VCaP (cell line): ENCODE measurements at regions not wholly inside any gene's neighbourhood (a gene's known extent, or its start where the extent isn't known, plus 50 kb on each side); places are given as distances from the start of the nearest gene placed in this dataset.
A peak's percentile ranks its signal among the peaks of the same experiment; 100 is the strongest.
"Not testable (repeated sequence)": the region's sequence is repeated elsewhere in the genome, so short reads cannot be mapped to it uniquely, and the experiment has no call there.

Experiments
- H3K27ac ChIP-seq: fragments of 450-650 bp; 2 replicates; pipeline ENCODE4 v1.5.1; 2017
- CTCF ChIP-seq: fragments of 450-650 bp; conservative IDR thresholded peaks from 2 replicates; pipeline ENCODE4 v1.5.1; 2017; ENCODE audit warnings: mild to moderate bottlenecking, moderate library complexity

- TF ChIP-seq CTCF: peak; percentile 73
- peak overlapping the region; percentile 43; the same call in 1 of the 2 replicates for H3K27ac ChIP-seq
Measured at GRCh38 chr5:36739751-36740221, 133.4 kb downstream of the SLC1A3 start.

- no peak for TF ChIP-seq CTCF
- peak overlapping the region; percentile 43 for H3K27ac ChIP-seq
Measured at GRCh38 chr5:36740259-36740898, 134.0 kb downstream of the SLC1A3 start.

GRCh38 chr5:36741128-36741527 lies 134.7 kb downstream of the SLC1A3 start:
- no peak for TF ChIP-seq CTCF
- peak overlapping the region; percentile 43 for H3K27ac ChIP-seq

GRCh38 chr5:36743891-36744772 lies 132.4 kb upstream of the NIPBL start:
- peak; percentile 91 for TF ChIP-seq CTCF
- peak overlapping the region; percentile 99 for H3K27ac ChIP-seq

GRCh38 chr5:36744773-36745589 lies 131.6 kb upstream of the NIPBL start:
- peak overlapping the region; percentile 99 for H3K27ac ChIP-seq
- no peak; the same call in none of the 2 replicates for TF ChIP-seq CTCF

GRCh38 chr5:36747794-36748193 lies 128.8 kb upstream of the NIPBL start:
- H3K27ac ChIP-seq: not testable (repeated sequence)

GRCh38 chr5:36751886-36752285 lies 124.7 kb upstream of the NIPBL start:
- no peak overlapping the region for H3K27ac ChIP-seq
- TF ChIP-seq CTCF: no peak
